NCI-H524 treated with DMSO at 0.1 percent for 48 hours (cell line): ENCODE measurements at regions not wholly inside any gene's neighbourhood (a gene's known extent, or its start where the extent isn't known, plus 50 kb on each side); places are given as distances from the start of the nearest gene placed in this dataset.
A peak's percentile ranks its signal among the peaks of the same experiment; 100 is the strongest.
"Not testable (repeated sequence)": the region's sequence is repeated elsewhere in the genome, so short reads cannot be mapped to it uniquely, and the experiment has no call there.

Source experiments
- DNase-seq: peaks from one replicate; lab custom pipeline; 2025; lab: John Stamatoyannopoulos, UW

DNA sequence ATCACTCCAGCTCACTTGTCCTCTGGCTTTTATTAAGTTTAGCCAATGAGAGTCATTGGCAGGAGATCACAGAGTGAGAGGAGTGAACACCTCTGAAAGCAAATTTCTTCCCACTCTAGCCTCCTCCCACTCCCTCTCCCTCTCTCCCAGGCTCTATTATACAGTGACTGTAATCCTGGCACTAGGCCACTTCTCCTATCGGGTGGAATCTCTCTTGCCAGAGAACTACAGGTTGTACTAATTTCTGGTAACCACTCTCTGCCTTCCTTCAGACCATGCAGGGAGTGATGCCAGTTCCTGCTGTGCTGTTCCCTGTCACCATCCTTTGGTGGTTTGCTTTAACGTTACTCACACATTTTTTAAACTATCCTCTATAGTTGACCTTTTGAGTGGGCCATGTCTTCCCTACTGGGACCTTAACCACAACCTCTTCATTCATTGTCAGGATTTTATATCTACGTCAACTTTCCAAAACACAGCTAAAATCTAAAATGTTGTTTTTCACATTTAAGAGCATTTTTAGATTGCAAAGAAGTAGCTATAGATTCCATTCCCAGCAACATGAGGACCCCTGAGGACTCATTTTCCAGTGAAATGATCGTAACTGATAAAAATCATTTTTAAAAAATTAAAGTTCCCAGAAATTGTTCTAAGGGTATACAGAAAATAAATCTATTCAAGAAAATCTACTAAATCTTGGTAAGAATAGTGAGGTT, 217.1 kb downstream of the MREG start:
- DNase-seq = no peak

DNA sequence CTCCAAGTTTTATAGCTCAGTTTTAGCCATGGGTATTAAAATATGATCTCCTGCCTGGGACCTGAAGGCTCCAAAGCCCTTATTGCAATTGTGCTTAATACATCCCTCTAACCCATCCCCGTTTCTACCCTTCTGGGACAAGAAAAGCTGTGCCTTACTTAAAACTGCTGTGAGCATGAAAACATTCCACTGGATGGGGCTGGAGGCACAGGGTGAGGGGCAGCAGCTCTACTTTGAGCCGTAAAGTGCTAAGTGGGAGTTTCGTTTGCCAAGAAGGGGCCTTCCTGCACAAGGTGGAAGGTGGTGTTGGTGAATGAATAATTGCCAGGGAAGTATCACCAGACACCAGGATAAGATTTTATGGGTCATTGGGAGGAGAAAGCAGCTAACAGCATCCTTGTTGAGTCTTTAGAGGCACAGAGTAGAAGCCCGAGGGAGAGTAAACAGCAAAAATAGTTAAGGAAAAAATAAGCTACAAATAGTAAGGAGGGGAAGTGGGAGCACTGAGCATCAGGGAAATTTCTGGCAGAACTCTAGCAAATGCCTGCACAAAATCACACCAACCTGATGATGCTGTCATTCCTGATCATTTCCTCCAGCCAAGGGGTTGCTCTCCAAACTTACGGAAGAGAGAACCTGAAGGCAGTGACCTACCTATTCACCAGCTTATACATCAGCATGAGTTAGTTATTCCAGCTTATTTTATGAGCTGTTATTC, 218.4 kb downstream of the MREG start:
- DNase-seq = no peak

GRCh38 chr2:215793747-215794595, 219.4 kb downstream of the MREG start:
- DNase-seq = no peak

GRCh38 chr2:215791481-215791937, 221.8 kb downstream of the MREG start:
- DNase-seq = no peak

DNA sequence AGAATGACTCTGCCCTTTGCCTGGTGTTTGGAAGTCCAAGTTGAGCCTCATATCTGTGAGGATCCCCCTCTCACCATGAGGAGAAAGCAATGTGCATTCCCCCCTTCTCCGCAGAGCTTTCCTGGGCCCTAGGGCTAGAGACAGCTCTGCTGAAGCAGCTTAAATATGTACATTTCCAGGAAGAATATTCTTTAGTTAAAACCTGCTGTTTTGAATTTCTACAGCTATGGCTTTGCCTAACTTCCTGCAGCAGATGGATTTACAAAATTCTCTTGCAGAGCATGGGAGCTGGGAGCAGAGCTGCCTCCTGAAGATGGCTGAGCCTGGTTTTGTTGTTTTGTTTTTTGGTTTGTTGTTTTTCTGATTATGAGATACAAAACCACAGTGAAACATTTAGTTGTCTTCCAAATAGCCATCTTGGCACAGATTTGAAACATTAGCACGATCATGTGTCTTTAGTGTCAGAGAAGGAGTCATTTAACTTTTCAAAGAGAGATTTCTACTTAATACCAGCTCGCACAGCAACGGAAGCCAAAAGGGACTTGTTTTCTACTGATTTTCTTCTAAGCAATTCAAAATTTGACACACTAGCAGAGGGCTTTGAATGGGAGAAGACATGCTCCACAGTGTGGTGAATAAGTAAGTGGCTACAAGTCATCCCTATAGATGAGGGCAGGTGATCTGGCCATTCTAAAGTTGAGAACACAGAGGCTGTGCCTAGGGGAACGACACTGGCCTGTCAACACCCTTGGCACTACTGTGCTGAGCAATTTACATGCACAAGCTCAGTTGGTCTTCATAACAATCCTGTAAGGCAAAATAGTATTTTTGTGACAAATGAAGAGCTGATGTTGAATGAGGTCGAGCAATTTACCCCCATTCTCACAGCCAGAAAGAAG, 222.6 kb downstream of the MREG start:
- DNase-seq = no peak

DNA sequence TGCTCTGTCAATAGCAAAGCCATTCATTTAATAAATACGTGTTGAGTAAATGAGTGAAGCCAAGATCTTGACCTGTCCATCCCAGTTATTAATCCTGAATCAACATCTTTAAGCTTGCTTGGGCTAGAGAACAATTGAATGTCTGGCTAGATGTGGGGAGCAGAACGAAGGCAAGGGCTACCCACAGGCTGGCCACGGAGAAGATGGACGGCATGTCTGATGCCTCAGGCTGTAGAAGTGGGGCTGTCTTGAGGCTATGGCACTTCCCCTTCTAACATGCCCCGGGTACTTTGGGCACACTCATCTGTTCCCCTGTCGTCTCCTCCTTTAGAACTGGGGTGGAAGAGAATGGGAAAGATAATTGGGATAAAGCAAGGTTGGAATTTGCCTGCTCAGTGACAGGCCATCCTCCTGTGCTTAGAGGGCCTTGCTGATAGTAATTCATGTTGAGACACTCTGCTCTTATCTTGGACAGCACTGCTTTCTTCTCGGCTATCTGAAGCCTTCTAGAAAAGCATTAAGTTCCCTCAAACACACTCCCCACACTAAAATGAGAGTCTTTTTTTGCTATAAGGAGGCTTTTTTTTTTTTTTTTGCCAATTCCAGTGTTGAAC, 225.7 kb downstream of the MREG start:
- DNase-seq = no peak

- peak; percentile 87 for DNase-seq
Observed at GRCh38 chr2:215787025-215787424, 226.3 kb downstream of the MREG start.

DNA sequence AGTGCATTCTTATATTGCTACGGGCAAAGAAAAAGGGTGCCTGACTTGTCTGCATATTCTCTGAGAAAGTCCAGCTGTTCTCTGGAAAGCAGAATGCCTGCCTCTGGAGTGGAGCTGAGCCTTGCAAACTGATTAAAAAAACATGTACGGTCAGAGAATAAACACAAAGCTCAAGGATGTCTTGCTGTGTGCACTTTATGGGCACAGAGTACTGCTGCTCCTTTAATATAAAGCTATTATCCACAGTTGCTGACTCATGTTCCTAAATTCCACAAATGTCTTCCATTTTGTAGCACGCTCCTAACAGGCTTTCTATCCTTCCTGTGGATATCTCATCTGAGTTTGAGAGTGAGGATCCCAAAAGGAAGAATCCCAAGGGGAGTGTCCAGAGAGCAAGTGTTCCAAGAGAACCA, 229.0 kb downstream of the MREG start:
- DNase-seq = no peak

DNA sequence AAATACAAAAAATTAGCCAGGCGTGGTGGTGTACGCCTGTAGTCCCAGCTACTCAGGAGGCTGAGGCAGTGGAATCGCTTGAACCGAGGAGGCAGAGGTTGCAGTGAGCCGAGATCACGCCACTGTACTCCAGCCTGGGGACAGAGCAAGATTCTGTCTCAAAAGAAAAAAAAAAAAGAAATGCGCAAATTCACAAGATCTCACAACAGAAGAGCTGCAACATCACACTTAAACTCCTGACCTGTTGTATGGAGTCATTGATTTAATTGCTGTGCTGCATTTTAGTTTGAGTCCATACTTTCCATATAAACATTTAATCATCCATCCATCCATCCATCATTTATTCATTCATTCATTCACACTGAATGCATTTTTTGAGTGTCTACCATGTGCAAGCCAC, 229.7 kb downstream of the MREG start:
- DNase-seq = not testable (repeated sequence)

- no peak for DNase-seq
Observed at GRCh38 chr2:215782965-215783364, 230.4 kb downstream of the MREG start.

DNA sequence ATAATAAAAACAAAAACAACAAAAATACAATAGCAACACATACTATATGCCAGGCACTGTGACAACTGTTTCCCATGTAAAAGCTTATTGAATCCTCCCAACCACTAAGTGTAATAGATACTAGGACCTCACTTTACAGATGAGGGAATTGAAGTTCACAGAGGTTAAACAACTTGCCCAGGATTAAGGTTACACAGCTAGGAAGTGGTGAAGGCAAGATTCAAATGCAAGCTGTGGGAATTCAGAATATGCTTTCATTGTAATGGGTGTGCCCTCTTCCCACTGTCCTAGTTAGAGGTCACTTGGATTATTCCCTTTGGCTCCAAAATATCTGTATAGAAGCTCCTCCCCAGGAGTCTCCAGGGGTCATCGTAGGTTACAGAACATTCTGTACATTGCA, 231.1 kb downstream of the MREG start:
- no peak for DNase-seq

GRCh38 chr2:215780907-215781685, 232.3 kb downstream of the MREG start:
- DNase-seq = no peak

GRCh38 chr2:215780313-215780712, 233.0 kb downstream of the MREG start:
- DNase-seq = no peak

GRCh38 chr2:215779912-215780311, 233.4 kb downstream of the MREG start:
- DNase-seq = no peak

DNA sequence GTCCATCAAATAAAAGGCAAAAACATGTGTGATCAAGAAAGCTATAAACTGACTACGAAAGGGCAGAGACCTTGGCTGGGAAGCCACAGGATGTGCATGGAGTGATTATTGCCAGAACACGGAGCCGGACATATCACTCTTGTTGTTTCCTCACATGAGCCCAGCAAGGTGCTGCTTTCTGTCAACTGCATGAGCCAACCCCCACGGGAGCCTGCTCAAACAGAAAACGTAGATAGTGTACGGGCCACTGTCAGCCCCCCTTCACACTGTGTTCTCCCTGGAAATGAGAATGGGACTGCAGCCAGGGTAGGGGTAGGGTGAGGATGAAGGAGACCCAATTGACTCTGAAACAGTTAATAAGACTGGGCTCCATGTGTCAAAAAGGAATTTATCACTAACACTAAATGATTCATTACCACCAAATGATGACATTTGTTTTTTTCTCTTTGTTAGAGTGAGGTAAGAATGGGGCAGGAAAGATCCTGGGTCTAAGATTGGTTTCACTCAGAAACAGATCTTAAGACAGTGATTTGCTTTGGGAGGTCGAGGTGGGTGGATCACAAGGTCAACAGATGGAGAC, 235.8 kb downstream of the MREG start:
- no peak for DNase-seq

- no peak for DNase-seq
Observed at GRCh38 chr2:215775106-215775505, 238.2 kb downstream of the MREG start.

DNA sequence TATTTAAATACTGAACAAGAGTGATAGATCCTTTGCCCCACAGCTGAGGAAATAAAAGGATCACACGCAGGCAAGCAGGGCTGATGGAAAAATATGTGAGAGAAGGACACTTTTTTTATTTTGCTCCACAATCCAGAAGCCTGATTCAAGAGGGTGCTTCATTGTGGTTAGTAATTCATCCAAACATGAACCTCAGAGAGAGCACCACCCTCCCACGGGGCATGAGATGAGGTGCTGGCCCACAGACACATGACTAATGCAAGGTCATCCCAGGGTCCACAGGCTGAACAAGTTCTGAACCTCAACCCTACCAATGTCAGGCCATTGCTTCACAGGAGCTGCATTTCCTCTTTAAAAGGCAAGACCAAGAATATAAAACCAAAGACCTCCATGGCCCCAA, 239.6 kb downstream of the MREG start:
- DNase-seq = no peak

GRCh38 chr2:215772634-215773563, 240.5 kb downstream of the MREG start:
- no peak for DNase-seq

DNA sequence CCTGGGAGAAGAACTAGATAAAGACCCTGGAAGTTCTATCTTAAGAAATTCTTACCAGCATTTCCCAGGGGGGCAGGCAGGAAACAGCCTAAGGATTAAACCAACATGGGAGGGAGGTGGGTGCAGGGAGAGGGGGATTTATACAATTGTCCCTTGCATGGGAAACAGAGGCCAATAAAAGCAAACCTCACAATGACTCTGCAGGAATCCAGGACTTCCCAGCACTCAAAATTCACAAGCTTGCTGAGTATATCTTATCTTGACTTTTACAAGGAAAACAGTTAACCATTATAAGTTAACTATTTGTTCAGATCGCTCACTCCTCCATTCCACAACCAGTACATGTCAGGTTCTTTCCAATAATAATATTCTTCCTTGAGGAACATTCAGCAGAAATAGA, 241.3 kb downstream of the MREG start:
- DNase-seq = no peak
